AG09309 (cell line): ENCODE measurements at regions not wholly inside any gene's neighbourhood (a gene's known extent, or its start where the extent isn't known, plus 50 kb on each side); places are given as distances from the start of the nearest gene placed in this dataset.
"Not testable (repeated sequence)": the region's sequence is repeated elsewhere in the genome, so short reads cannot be mapped to it uniquely, and the experiment has no call there.

Experiments used
- DNase-seq: peaks from one replicate; pipeline ENCODE4 v3.0.0-alpha.2; 2010; ENCODE audit warnings: low read depth
- H3K4me3 ChIP-seq: 2 replicates; pipeline ENCODE4 v1.5.1; 2011; ENCODE audit warnings: mild to moderate bottlenecking, low read depth, low read length, moderate library complexity; ENCODE audit not compliant: control insufficient read depth
- CTCF ChIP-seq: IDR thresholded peaks from 2 replicates; pipeline ENCODE4 v1.5.1; 2011; ENCODE audit warnings: mild to moderate bottlenecking, low read depth, low read length, inconsistent platforms; ENCODE audit not compliant: insufficient read depth, control insufficient read depth; ENCODE audit errors: missing control alignments

GRCh38 chr6:48511378-48511777 lies 400.4 kb upstream of the PTCHD4 start:
- TF ChIP-seq CTCF: no peak
- H3K4me3 ChIP-seq: no peak overlapping the region
- no peak for DNase-seq

- no peak for TF ChIP-seq CTCF
- DNase-seq: no peak
- H3K4me3 ChIP-seq: no peak overlapping the region
These were observed 394.6 kb upstream of the PTCHD4 start for GRCh38 chr6:48505621-48506020.

DNA sequence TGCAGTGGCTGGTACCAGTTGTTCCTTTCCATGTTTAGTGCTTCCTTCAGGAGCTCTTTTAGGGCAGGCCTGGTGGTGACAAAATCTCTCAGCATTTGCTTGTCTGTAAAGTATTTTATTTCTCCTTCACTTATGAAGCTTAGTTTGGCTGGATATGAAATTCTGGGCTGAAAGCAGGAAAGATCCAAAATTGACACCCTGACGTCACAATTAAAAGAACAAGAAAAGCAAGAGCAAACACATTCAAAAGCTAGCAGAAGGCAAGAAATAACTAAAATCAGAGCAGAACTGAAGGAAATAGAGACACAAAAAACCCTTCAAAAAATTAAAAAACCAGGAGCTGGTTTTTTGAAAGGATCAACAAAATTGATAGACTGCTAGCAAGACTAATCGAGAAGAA lies 382.4 kb upstream of the PTCHD4 start:
- DNase-seq: not testable (repeated sequence)

GRCh38 chr6:48490658-48491057 lies 379.7 kb upstream of the PTCHD4 start:
- DNase-seq: no peak
- TF ChIP-seq CTCF: no peak
- H3K4me3 ChIP-seq: no peak overlapping the region

More for the DNA sequence above, 382.4 kb upstream of the PTCHD4 start:
- H3K4me3 ChIP-seq: not testable (repeated sequence)

GRCh38 chr6:48486876-48487275 lies 375.9 kb upstream of the PTCHD4 start:
- no peak for TF ChIP-seq CTCF
- no peak for DNase-seq
- H3K4me3 ChIP-seq: no peak overlapping the region

DNA sequence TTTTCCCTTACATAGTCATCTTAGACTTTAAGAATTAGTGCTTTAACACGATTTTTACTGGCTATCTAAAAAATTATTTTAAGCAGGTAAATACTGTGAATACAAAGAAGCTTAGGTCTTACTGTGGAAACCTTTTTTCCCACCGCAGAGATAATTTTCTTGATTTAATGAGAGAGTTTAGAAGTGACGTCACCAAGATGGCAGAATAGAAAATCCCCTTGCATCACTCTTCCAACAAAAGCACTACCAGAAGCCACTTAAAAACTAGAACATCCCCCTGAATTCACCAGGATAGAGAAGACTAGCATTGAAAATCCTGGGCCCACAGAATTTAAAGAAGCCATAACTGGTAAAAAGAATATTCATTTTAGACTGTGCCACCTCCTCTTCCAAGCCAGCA lies 375.4 kb upstream of the PTCHD4 start:
- no peak for DNase-seq
- no peak for TF ChIP-seq CTCF
- H3K4me3 ChIP-seq: no peak overlapping the region

DNA sequence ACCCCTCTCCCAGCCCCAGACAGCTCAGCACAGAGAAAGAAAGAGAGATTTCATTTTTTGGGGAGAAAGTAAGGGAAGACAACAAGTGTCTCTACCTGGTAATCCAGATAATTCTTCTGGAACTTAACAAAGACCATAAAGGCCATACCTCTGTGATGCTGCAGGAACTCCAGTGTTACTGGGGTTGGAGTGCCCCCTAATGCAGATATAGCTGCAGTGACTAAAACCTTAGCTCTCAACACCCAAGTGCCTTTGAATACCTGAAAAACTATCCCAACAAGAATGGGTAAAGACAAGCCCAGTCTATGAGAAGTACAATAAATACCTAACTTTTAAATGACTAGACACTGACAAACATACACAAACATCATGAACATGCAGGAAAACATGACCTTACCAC lies 365.3 kb upstream of the PTCHD4 start:
- no peak for DNase-seq
- H3K4me3 ChIP-seq: no peak overlapping the region
- TF ChIP-seq CTCF: no peak
